Endothelial cell (in vitro differentiated cells): ENCODE measurements at regions not wholly inside any gene's neighbourhood (a gene's known extent, or its start where the extent isn't known, plus 50 kb on each side); places are given as distances from the start of the nearest gene placed in this dataset.

ENCODE experiments used
- DNase-seq: peaks from one replicate; pipeline ENCODE4 v3.0.0; 2021; ENCODE audit warnings: low spot score
- H3K27ac Mint-ChIP-seq: one replicate; pipeline ENCODE4 v1.8.0; 2021; ENCODE audit warnings: mixed read lengths, inconsistent platforms; ENCODE audit not compliant: unreplicated experiment
- H3K27me3 Mint-ChIP-seq: one replicate; pipeline ENCODE4 v1.8.0; 2021; ENCODE audit warnings: mild to moderate bottlenecking, moderate library complexity, mixed read lengths, inconsistent platforms; ENCODE audit not compliant: unreplicated experiment
- H3K36me3 Mint-ChIP-seq: one replicate; pipeline ENCODE4 v1.8.0; 2021; ENCODE audit warnings: mild to moderate bottlenecking, low read depth, mixed read lengths, inconsistent platforms; ENCODE audit not compliant: unreplicated experiment
- H3K4me1 Mint-ChIP-seq: one replicate; pipeline ENCODE4 v1.8.0; 2021; ENCODE audit warnings: mild to moderate bottlenecking, mixed read lengths, inconsistent platforms; ENCODE audit not compliant: unreplicated experiment
- H3K4me3 Mint-ChIP-seq: one replicate; pipeline ENCODE4 v1.8.0; 2021; ENCODE audit warnings: mild to moderate bottlenecking, mixed read lengths, inconsistent platforms; ENCODE audit not compliant: unreplicated experiment
- H3K9me3 Mint-ChIP-seq: one replicate; pipeline ENCODE4 v1.8.0; 2021; ENCODE audit warnings: mixed read lengths, inconsistent platforms; ENCODE audit not compliant: unreplicated experiment
- CTCF ChIP-seq: fragments of 200-600 bp; sonication (generic); IDR thresholded peaks from one replicate; pipeline ENCODE4 v1.5.0; 2021; ENCODE audit warnings: antibody characterized with exemption; ENCODE audit not compliant: unreplicated experiment

GRCh38 chrX:39850209-39850608, 247.5 kb downstream of the BCOR start:
- TF ChIP-seq CTCF, result no peak
- H3K4me3 Mint-ChIP-seq, result no peak overlapping the region
- no peaks in the 10 kb centered on the region for H3K36me3 Mint-ChIP-seq

GRCh38 chrX:39850630-39851152, 247.1 kb downstream of the BCOR start:
- Mint-ChIP-seq H3K4me1 (peaks cover 16% of the 10 kb centered on the region), H3K4me3 (no peak overlapping the region), H3K9me3 (no peaks in the 10 kb centered on the region), H3K27me3 (no peaks in the 10 kb centered on the region), H3K27ac (no peak overlapping the region), H3K36me3 (no peaks in the 10 kb centered on the region)
- no peak for DNase-seq
- no peak for TF ChIP-seq CTCF

More at GRCh38 chrX:39850209-39850608, 247.5 kb downstream of the BCOR start:
- Mint-ChIP-seq H3K9me3 (no peaks in the 10 kb centered on the region), H3K27ac (no peak overlapping the region), H3K4me1 (peaks cover 16% of the 10 kb centered on the region), H3K27me3 (no peaks in the 10 kb centered on the region)
- no peak for DNase-seq

GRCh38 chrX:39851745-39852455, 245.9 kb downstream of the BCOR start:
- no peak for DNase-seq
- H3K4me3 Mint-ChIP-seq, result no peak overlapping the region

GRCh38 chrX:39852491-39852890, 245.3 kb downstream of the BCOR start:
- H3K9me3 Mint-ChIP-seq, result no peaks in the 10 kb centered on the region
- no peak overlapping the region for H3K4me3 Mint-ChIP-seq
- no peak for TF ChIP-seq CTCF

More at GRCh38 chrX:39851745-39852455, 245.9 kb downstream of the BCOR start:
- H3K27ac Mint-ChIP-seq, result no peak overlapping the region
- H3K9me3 Mint-ChIP-seq, result no peaks in the 10 kb centered on the region
- peaks cover 23% of the 10 kb centered on the region for H3K4me1 Mint-ChIP-seq
- H3K36me3 Mint-ChIP-seq, result no peaks in the 10 kb centered on the region
- TF ChIP-seq CTCF, result no peak
- H3K27me3 Mint-ChIP-seq, result peaks cover 2% of the 10 kb centered on the region

GRCh38 chrX:39853417-39854030, 244.2 kb downstream of the BCOR start:
- no peak for DNase-seq
- Mint-ChIP-seq H3K27me3 (peaks cover 2% of the 10 kb centered on the region), H3K27ac (no peak overlapping the region), H3K4me1 (peaks cover 21% of the 10 kb centered on the region), H3K9me3 (no peaks in the 10 kb centered on the region), H3K36me3 (no peaks in the 10 kb centered on the region), H3K4me3 (no peak overlapping the region)
- TF ChIP-seq CTCF, result no peak

More at GRCh38 chrX:39852491-39852890, 245.3 kb downstream of the BCOR start:
- H3K4me1 Mint-ChIP-seq, result peaks cover 24% of the 10 kb centered on the region
- peaks cover 2% of the 10 kb centered on the region for H3K27me3 Mint-ChIP-seq
- DNase-seq, result no peak
- H3K27ac Mint-ChIP-seq, result no peak overlapping the region
- H3K36me3 Mint-ChIP-seq, result no peaks in the 10 kb centered on the region
